GM12874 (cell line): ENCODE measurements at regions not wholly inside any gene's neighbourhood (a gene's known extent, or its start where the extent isn't known, plus 50 kb on each side); places are given as distances from the start of the nearest gene placed in this dataset.

Source experiments
- TF ChIP-seq, protein P1 (sequence below): IDR thresholded peaks from 2 replicates; pipeline ENCODE4 v1.5.1; 2011; ENCODE audit warnings: low read depth, mild to moderate bottlenecking, control low read depth, low read length, moderate library complexity; ENCODE audit not compliant: insufficient read depth

DNA sequence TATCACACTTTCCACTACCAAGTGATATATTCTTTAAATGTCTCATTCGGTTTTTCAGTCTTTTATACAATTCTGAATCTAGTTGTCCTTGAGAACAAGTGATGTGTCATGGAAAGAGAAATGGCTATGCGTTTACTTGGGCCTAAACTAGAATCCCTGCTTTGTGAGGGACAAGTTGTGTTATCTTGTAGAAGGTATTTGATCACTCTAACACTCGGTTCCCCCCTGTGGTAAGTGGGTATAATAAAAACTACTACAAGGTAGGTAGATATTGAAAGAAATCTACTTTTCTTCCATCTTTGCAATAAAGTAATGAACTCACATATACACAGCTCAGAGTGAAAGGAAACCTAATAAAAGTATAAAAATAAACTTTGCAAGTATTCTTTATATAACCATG lies 108.9 kb downstream of the MANEA start:
- TF ChIP-seq, protein P1, sequence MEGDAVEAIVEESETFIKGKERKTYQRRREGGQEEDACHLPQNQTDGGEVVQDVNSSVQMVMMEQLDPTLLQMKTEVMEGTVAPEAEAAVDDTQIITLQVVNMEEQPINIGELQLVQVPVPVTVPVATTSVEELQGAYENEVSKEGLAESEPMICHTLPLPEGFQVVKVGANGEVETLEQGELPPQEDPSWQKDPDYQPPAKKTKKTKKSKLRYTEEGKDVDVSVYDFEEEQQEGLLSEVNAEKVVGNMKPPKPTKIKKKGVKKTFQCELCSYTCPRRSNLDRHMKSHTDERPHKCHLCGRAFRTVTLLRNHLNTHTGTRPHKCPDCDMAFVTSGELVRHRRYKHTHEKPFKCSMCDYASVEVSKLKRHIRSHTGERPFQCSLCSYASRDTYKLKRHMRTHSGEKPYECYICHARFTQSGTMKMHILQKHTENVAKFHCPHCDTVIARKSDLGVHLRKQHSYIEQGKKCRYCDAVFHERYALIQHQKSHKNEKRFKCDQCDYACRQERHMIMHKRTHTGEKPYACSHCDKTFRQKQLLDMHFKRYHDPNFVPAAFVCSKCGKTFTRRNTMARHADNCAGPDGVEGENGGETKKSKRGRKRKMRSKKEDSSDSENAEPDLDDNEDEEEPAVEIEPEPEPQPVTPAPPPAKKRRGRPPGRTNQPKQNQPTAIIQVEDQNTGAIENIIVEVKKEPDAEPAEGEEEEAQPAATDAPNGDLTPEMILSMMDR, result no peak

DNA sequence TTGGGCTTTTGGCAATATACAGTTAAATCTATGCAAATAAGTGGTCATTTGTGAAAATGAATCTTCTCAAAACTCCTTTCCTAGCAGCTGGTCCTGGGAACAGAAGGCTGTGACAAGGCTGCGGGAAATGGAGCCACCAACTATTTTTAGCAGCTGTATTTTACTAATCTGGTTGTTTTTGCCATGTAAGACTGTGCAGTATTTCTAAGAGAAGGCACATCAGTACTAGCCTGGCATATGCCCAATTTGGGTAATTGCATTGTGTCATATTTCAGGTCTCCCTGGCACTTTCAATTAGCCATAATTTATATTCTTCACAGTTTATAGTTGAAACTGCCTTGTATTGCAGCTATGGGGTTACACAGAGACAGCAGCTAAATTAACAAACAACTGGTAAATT lies 109.6 kb downstream of the MANEA start:
- TF ChIP-seq, protein P1, result no peak

DNA sequence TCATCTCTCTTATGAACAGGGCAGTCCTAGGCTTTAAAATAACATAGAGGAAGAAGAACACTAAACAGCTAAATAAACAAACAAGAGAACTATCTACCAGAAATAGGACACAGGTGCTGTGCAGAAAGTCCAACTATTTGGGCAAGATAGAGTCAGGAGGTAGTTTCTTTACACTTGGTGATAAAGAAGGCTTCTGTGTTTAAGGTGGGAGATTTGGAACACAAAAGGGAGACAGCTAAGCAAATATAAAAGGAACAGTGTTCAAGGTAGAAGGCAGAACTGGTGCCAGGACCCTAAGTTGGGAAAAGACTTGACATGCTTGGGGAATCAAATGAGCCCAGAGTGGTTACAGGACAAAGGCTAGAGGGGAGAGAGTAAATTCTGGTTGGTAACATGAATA lies 110.5 kb downstream of the MANEA start:
- TF ChIP-seq, protein P1, result no peak

DNA sequence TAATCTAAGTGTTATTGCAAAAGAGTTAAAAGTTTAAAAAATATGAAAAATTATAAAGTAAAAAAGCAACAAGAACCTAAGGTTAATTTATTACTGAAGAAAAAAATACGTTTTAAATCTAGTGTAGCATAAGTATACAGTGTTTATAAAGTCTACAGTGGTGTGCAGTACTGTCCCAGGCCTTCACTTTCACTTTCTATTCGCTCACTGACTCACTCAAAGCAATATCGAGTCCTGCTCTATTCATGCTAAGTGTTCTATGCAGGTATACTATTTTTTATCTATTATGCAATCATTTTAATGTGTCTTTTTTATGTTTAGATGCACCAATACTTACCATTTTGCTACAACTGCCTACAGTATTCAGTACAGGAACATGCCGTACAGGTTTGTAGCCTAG lies 113.0 kb downstream of the MANEA start:
- TF ChIP-seq, protein P1, result no peak

DNA sequence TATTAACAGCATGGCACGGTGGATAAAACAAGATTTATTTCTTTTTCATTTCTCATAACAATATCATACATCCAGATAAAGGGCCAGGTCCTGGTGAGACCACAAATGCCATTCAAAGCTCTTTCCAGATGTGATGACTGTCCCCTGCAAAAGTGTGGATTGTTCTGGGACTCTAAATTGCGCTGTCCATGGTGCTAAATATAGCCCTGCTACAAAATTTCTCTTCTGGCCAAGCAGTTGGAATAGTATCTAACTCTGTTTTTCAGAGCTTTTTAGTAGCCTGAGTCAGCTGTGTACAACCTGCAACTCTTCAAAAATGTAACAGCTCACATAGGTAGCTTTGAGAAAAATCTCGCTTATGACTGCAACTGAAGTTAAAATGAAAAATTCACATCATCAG lies 115.8 kb downstream of the MANEA start:
- TF ChIP-seq, protein P1, result no peak

DNA sequence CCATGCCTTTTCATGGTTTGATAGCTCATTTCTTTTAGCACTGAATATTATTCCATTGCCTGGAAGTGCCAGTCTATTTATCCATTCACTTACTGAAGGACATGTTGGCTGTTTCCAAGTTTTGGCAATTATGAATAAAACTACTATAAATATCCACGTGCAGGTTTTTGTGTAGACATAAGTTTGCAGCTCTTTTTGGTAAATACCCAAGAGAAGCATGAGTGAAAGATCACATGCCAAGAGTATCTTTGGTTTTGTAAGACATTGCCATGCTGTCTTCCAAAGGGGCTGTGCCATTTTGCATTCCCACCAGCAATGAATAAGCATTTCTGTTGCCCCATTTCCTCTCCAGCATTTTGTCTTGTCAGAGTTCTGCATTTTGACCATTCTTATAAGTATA lies 120.9 kb downstream of the MANEA start:
- TF ChIP-seq, protein P1, result no peak

- TF ChIP-seq, protein P1, result no peak
Measured at GRCh38 chr6:95723638-95724037, 146.3 kb downstream of the MANEA start.

DNA sequence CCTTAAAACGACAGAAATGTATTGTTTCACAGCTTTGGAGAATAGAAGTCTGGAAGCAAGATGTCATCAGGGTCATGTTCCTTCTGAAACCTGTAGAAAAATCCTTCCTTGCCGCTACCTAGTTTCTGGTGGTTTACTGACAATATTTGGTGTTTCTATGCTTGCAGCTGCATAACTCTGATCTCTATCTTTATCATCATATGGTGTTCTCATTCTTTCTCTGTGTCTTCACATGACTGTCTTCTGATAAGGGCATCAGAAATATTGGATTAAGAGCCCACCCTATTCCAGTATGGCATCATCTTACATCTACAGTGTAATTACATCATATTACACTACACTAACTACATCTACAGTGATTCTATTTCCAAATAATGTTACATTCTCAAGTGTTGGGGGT lies 148.0 kb downstream of the MANEA start:
- TF ChIP-seq, protein P1, result no peak
